Transverse colon (tissue), 4 donors: ENCODE measurements at regions not wholly inside any gene's neighbourhood (a gene's known extent, or its start where the extent isn't known, plus 50 kb on each side); places are given as distances from the start of the nearest gene placed in this dataset.

Experiments used
- DNase-seq: peaks from one replicate; pipeline ENCODE4 v3.0.0-alpha.2; 2019
- H3K27ac ChIP-seq, 4 donors: fragments of 200-600 bp; sonication (generic); 2 replicates each; pipeline ENCODE4 v1.5.1; 2016 to 2018; ENCODE audit warnings: inconsistent platforms in 4 of 4
- H3K27me3 ChIP-seq: fragments of 200-600 bp; sonication (generic); 2 replicates; pipeline ENCODE4 v1.5.1; 2017; ENCODE audit warnings: inconsistent platforms
- H3K36me3 ChIP-seq, 4 donors: fragments of 200-600 bp; sonication (generic); 2 replicates each; pipeline ENCODE4 v1.5.1; 2017 to 2019; ENCODE audit warnings: inconsistent platforms in 4 of 4
- H3K4me1 ChIP-seq, 4 donors: fragments of 200-600 bp; sonication (generic); 2 replicates each; pipeline ENCODE4 v1.5.1; 2017 to 2020; ENCODE audit warnings: inconsistent platforms in 4 of 4
- H3K4me3 ChIP-seq, 4 donors: fragments of 200-600 bp; sonication (generic); 1 replicate in 1 of 4; 2 replicates in 3 of 4; pipeline versions ENCODE4 v1.5.1 to v1.6.1; 2017 to 2019; ENCODE audit warnings: inconsistent platforms in 4 of 4
- H3K9me3 ChIP-seq, 2 donors: fragments of 200-600 bp; sonication (generic); 2 replicates each; pipeline ENCODE4 v1.5.1; 2017 to 2019; ENCODE audit warnings: inconsistent platforms in 2 of 2
- EP300 ChIP-seq: sonication (generic); formaldehyde crosslinking; IDR thresholded peaks from one replicate; pipeline ENCODE4 v1.6.1; 2017; ENCODE audit warnings: antibody characterized with exemption, low read depth
- POLR2A ChIP-seq: fragments of 450-650 bp; IDR thresholded peaks from one replicate; pipeline ENCODE4 v1.6.1; 2016; ENCODE audit warnings: antibody characterized with exemption, mild to moderate bottlenecking, moderate library complexity
- POLR2AphosphoS5 ChIP-seq, 3 donors: sonication (generic); formaldehyde crosslinking; IDR thresholded peaks; one replicate each; pipeline ENCODE4 v1.6.1; 2016; ENCODE audit warnings: antibody characterized with exemption in 3 of 3
- WGBS, 2 donors: methylation state at CpG; one replicate each; pipeline ENCODE4 v1.1.5; 2018; ENCODE audit warnings: low coverage in 1 of 2; 5-methylcytosine and 5-hydroxymethylcytosine counted together
- in situ Hi-C, 4 donors: fragments of 200-750 bp; cut with MboI; loops; one replicate each; pipeline versions ENCODE4 v1.15.0 to v1.15.1; 2017; ENCODE audit warnings: low sequenced_read_pairs in 3 of 4, low pct_ligation_motif_present in 1 of 4, low pct_unique_long_range_greater_than_20kb in 1 of 4
- intact Hi-C: fragments of 100-400 bp; cut with DNase I; formaldehyde crosslinking; loops from one replicate; pipeline ENCODE4 v1.15.1; 2023; ENCODE audit warnings: low total_unique reads
- TF ChIP-seq, protein P1 (sequence below), 5 experiments: fragments of 200-600 bp in 3 of 5; fragments of 450-650 bp in 2 of 5; sonication (generic) in 3 of 5; IDR thresholded peaks; 1 replicate in 2 of 5; 2 replicates in 3 of 5; pipeline ENCODE4 v1.5.1; 2016 to 2017; ENCODE audit warnings: antibody characterized with exemption in 5 of 5, inconsistent platforms in 3 of 5, mild to moderate bottlenecking in 2 of 5, moderate library complexity in 1 of 5

GRCh38 chr5:72596956-72597355 lies 89.7 kb upstream of the ZNF366 start:
- no peak for TF ChIP-seq POLR2A
- TF ChIP-seq, protein P1, sequence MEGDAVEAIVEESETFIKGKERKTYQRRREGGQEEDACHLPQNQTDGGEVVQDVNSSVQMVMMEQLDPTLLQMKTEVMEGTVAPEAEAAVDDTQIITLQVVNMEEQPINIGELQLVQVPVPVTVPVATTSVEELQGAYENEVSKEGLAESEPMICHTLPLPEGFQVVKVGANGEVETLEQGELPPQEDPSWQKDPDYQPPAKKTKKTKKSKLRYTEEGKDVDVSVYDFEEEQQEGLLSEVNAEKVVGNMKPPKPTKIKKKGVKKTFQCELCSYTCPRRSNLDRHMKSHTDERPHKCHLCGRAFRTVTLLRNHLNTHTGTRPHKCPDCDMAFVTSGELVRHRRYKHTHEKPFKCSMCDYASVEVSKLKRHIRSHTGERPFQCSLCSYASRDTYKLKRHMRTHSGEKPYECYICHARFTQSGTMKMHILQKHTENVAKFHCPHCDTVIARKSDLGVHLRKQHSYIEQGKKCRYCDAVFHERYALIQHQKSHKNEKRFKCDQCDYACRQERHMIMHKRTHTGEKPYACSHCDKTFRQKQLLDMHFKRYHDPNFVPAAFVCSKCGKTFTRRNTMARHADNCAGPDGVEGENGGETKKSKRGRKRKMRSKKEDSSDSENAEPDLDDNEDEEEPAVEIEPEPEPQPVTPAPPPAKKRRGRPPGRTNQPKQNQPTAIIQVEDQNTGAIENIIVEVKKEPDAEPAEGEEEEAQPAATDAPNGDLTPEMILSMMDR (IDR thresholded peaks at IDR 0.05), result no peak
- TF ChIP-seq POLR2AphosphoS5 (IDR thresholded peaks at IDR 0.05), result no peak
- TF ChIP-seq EP300, result no peak
- DNase-seq, result no peak
- H3K27ac ChIP-seq, result no peak overlapping the region
- H3K27me3 ChIP-seq, result no peaks in the 10 kb centered on the region
- intact Hi-C loops, result no loop called here
- no peaks in the 10 kb centered on the region for H3K9me3 ChIP-seq
- in situ Hi-C loops, result no loop called here
- H3K4me3 ChIP-seq, result no peak overlapping the region
- peaks cover 15 to 34% (median 18%) of the 10 kb centered on the region in 4 donors for H3K4me1 ChIP-seq
- H3K36me3 ChIP-seq, result no peaks in the 10 kb centered on the region
- WGBS, 2 donors, result 48 to 55% methylated on average over 3 of the region's 3 CpGs

DNA sequence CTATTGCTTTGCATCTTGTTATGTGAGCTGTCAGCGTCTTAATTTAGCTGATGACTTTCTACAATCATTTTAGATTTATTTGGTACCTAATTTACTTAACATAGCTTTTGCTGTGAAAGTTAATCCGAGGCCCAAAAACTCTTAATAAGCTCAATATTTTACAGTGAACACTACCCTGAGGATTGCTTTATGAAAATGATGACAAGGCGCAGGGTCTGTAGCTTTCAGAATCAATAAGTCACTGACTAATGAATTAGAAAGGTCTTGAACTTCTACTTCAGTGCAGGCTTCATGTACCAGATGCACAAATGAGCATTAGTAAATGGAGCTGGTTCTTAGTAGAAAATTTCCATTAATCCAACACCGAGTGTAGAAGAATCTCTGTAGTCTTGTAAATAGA lies 81.4 kb upstream of the ZNF366 start:
- WGBS, 2 donors, result 85 to 89% methylated on average over 4 of the region's 4 CpGs
- TF ChIP-seq POLR2AphosphoS5 (IDR thresholded peaks at IDR 0.05), result no peak
- no peak for TF ChIP-seq POLR2A
- no peak for TF ChIP-seq EP300
- TF ChIP-seq, protein P1 (IDR thresholded peaks at IDR 0.05), result no peak
- no peak for DNase-seq
- Histone ChIP-seq H3K36me3 (no peaks in the 10 kb centered on the region), H3K9me3 (no peaks in the 10 kb centered on the region), H3K4me3 (no peak overlapping the region), H3K27me3 (no peaks in the 10 kb centered on the region), H3K4me1 (no peaks in the 10 kb centered on the region), H3K27ac (no peak overlapping the region)
- in situ Hi-C loops, result no loop called here
- intact Hi-C loops, result no loop called here

DNA sequence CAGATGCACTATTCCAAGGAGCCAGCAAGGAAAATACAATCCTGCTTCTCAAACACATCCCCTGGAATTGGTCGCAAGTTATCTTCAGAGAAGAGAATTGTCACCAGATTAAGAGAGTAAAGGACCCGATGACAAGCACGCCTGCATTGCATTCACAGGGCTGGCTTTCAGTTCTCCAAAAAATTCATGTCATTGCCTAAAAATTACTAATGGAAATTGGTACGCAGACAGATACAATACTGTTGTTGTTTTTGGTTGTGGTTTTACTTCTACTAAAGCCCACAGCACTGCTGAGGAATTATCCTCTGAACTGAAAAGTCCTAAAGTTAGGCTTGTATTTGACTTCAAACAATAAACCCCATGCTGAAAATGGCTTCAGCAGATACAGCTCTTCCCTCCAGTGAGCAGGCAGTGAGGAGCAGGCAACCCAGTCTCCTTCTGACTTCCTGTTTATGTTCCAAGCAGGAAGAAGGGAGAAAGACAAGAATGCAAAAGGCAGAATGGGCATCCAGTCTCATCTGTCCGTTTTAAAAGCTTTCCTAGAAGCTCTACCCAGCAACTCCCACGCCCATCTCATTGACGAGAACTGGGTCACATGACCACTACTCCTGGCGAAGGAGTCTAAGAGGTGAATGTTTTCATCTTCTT lies 80.6 kb upstream of the ZNF366 start:
- H3K27me3 ChIP-seq, result no peaks in the 10 kb centered on the region
- H3K36me3 ChIP-seq, result no peaks in the 10 kb centered on the region
- WGBS, 2 donors, result 75% methylated on average over 4 to 8 of the region's 8 CpGs
- no peak overlapping the region for H3K4me3 ChIP-seq
- TF ChIP-seq POLR2A, result no peak
- TF ChIP-seq, protein P1 (IDR thresholded peaks at IDR 0.05), result no peak
- TF ChIP-seq POLR2AphosphoS5 (IDR thresholded peaks at IDR 0.05), result no peak
- TF ChIP-seq EP300, result no peak
- in situ Hi-C loops (no loop called here), intact Hi-C loops (no loop called here)
- no peaks in the 10 kb centered on the region for H3K9me3 ChIP-seq
- no peaks in the 10 kb centered on the region for H3K4me1 ChIP-seq
- DNase-seq, result no peak
- no peak overlapping the region for H3K27ac ChIP-seq

GRCh38 chr5:72586788-72587530 lies 79.7 kb upstream of the ZNF366 start:
- no peak overlapping the region for H3K27ac ChIP-seq
- no peaks in the 10 kb centered on the region for H3K4me1 ChIP-seq
- H3K9me3 ChIP-seq, result no peaks in the 10 kb centered on the region
- TF ChIP-seq POLR2A (no peak), POLR2AphosphoS5 (IDR thresholded peaks at IDR 0.05) (no peak), EP300 (no peak)
- TF ChIP-seq, protein P1 (IDR thresholded peaks at IDR 0.05), result no peak
- H3K4me3 ChIP-seq, result no peak overlapping the region
- H3K36me3 ChIP-seq, result no peaks in the 10 kb centered on the region
- DNase-seq, result no peak
- in situ Hi-C loops (no loop called here), intact Hi-C loops (no loop called here)
- 83 to 88% methylated on average over 3 of the region's 3 CpGs for WGBS, 2 donors
- H3K27me3 ChIP-seq, result no peaks in the 10 kb centered on the region
